Astrocyte of the cerebellum (primary cell): ENCODE measurements at regions not wholly inside any gene's neighbourhood (a gene's known extent, or its start where the extent isn't known, plus 50 kb on each side); places are given as distances from the start of the nearest gene placed in this dataset.

ENCODE experiments used
- DNase-seq: peaks from one replicate; pipeline ENCODE4 v3.0.0-alpha.2; 2011; ENCODE audit warnings: low read depth
- H3K4me3 ChIP-seq: 2 replicates; pipeline ENCODE4 v1.5.1; 2011; ENCODE audit warnings: mild to moderate bottlenecking, low read depth, low read length, moderate library complexity
- CTCF ChIP-seq: IDR thresholded peaks from 2 replicates; pipeline ENCODE4 v1.5.1; 2012; ENCODE audit warnings: low read length, low read depth, moderate library complexity, mild to moderate bottlenecking; ENCODE audit errors: missing control alignments
- in situ Hi-C: cut with HindIII; loops from 2 replicates; pipeline ENCODE4 v1.10.0; 2017; ENCODE audit warnings: low sequenced_read_pairs

DNA sequence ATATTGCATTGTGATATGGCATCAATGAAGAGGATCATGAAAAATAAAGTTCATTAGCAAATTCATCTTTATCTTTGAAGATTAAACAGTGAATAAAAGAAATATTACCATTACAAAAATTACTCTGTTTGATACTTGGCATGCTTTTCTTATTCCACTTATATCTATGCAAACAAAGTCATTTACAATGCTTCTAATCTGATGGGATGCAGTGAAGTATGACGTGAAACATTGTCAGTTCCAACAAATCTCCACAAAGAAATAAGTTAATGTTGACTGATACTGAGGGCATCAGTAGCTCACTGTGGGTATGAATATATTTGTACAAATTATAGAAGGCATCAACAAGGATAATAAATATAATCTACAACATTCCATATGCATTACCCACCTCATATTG is 672.8 kb upstream of the POT1 start:
- H3K4me3 ChIP-seq, result no peak overlapping the region
- DNase-seq, result no peak
- no peak for TF ChIP-seq CTCF
- in situ Hi-C loops, result no loop called here

GRCh38 chr7:125599387-125599786 is 669.8 kb upstream of the POT1 start:
- no peak for TF ChIP-seq CTCF
- in situ Hi-C loops, result no loop called here
- H3K4me3 ChIP-seq, result no peak overlapping the region
- no peak for DNase-seq

DNA sequence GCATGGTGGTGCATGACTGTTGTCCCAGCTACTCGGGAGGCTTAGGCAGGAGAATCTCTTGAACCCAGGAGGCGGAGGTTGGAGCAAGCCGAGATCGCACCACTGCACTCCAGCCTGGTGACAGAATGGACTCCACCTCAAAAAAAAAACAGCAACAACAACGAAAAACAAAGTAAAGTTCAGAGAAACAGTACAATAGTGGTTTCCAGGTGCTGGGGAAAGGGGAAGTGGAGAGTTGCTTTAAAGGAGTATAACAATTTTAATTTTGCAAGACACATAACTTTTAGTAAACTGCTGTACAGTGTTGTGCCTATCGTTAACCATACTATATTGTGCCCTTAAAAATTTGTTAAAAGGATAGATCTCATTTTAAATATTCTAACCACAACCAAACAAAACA is 662.7 kb upstream of the POT1 start:
- no peak for DNase-seq
- in situ Hi-C loops, result no loop called here
- TF ChIP-seq CTCF, result no peak
- no peak overlapping the region for H3K4me3 ChIP-seq

- TF ChIP-seq CTCF, result no peak
- no peak overlapping the region for H3K4me3 ChIP-seq
- in situ Hi-C loops, result no loop called here
- no peak for DNase-seq
Measured at GRCh38 chr7:125573126-125573525, 643.5 kb upstream of the POT1 start.

- no peak for TF ChIP-seq CTCF
- DNase-seq, result no peak
- in situ Hi-C loops, result no loop called here
Measured at GRCh38 chr7:125572414-125572813, 642.8 kb upstream of the POT1 start.

DNA sequence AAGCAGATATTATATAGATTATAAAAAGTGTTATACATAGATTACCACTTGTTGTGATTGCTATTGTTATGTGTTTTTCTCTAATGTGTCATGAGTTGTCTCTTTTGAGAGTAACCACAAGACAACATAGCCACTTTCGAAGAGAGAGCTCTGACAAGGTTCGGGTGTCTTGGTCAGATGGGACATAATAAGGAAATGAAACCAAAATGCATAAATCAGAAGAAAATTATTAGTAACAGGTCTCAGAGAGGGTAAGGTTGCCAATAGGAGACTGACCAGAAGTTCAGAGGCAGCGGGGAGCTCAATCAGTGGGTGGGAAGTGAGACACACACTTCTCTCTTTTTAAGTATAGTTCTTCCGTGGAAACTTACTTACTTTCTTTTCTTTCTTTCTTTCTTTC is 639.2 kb upstream of the POT1 start:
- H3K4me3 ChIP-seq, result no peak overlapping the region
- in situ Hi-C loops, result no loop called here
- DNase-seq, result no peak
- no peak for TF ChIP-seq CTCF

More at GRCh38 chr7:125572414-125572813, 642.8 kb upstream of the POT1 start:
- no peak overlapping the region for H3K4me3 ChIP-seq

- in situ Hi-C loops, result no loop called here
- TF ChIP-seq CTCF, result no peak
- no peak for DNase-seq
- no peak overlapping the region for H3K4me3 ChIP-seq
Measured at GRCh38 chr7:125567686-125568085, 638.1 kb upstream of the POT1 start.
